H9 (cell line): ENCODE measurements at regions not wholly inside any gene's neighbourhood (a gene's known extent, or its start where the extent isn't known, plus 50 kb on each side); places are given as distances from the start of the nearest gene placed in this dataset.

ENCODE experiments used
- DNase-seq: peaks from one replicate; pipeline ENCODE4 v3.0.0-alpha.2; 2017
- H2AFZ ChIP-seq: one replicate; pipeline ENCODE4 v1.6.1; 2013; ENCODE audit warnings: mild to moderate bottlenecking, low read length, control low read depth, moderate library complexity
- H2AK5ac ChIP-seq: 2 replicates; pipeline ENCODE4 v1.6.1; 2013; ENCODE audit warnings: low read length, control low read depth, mixed read lengths; ENCODE audit not compliant: insufficient read length
- H2BK120ac ChIP-seq: one replicate; pipeline ENCODE4 v1.6.1; 2013; ENCODE audit warnings: low read depth, mild to moderate bottlenecking, low read length, control low read depth, inconsistent platforms; ENCODE audit not compliant: poor library complexity, severe bottlenecking
- H2BK12ac ChIP-seq: 2 replicates; pipeline ENCODE4 v1.6.1; 2013; ENCODE audit warnings: low read length, control low read depth, mixed read lengths, low read depth; ENCODE audit not compliant: insufficient read length
- H2BK15ac ChIP-seq: 2 replicates; pipeline ENCODE4 v1.6.1; 2013; ENCODE audit warnings: low read depth, low read length, control low read depth
- H2BK20ac ChIP-seq: one replicate; pipeline ENCODE4 v1.6.1; 2013; ENCODE audit warnings: low read depth, mild to moderate bottlenecking, low read length, control low read depth, inconsistent platforms; ENCODE audit not compliant: poor library complexity, severe bottlenecking
- H2BK5ac ChIP-seq: 2 replicates; pipeline ENCODE4 v1.6.1; 2013; ENCODE audit warnings: low read length, control low read depth, mixed read lengths; ENCODE audit not compliant: insufficient read length
- H3K14ac ChIP-seq: 2 replicates; pipeline ENCODE4 v1.6.1; 2013; ENCODE audit warnings: low read length, control low read depth; ENCODE audit not compliant: insufficient read depth
- H3K18ac ChIP-seq: 2 replicates; pipeline ENCODE4 v1.6.1; 2013; ENCODE audit warnings: low read depth, mild to moderate bottlenecking, mixed read lengths, low read length, control low read depth; ENCODE audit not compliant: insufficient read length
- H3K23ac ChIP-seq: 2 replicates; pipeline ENCODE4 v1.6.1; 2013; ENCODE audit warnings: low read length, control low read depth, mixed read lengths, low read depth; ENCODE audit not compliant: insufficient read length
- H3K23me2 ChIP-seq: 2 replicates; pipeline ENCODE4 v1.6.1; 2013; ENCODE audit warnings: low read depth, mild to moderate bottlenecking, mixed read lengths, low read length, control low read depth; ENCODE audit not compliant: insufficient read length, poor library complexity, severe bottlenecking
- H3K27ac ChIP-seq: 2 replicates; pipeline ENCODE4 v1.5.1; 2013; ENCODE audit warnings: low read length, control low read depth, mixed read lengths, low read depth; ENCODE audit not compliant: insufficient read length
- H3K27me3 ChIP-seq: 2 replicates; pipeline ENCODE4 v1.6.1; 2013; ENCODE audit warnings: low read length, control low read depth, inconsistent platforms; ENCODE audit not compliant: insufficient read depth
- H3K4ac ChIP-seq: 2 replicates; pipeline ENCODE4 v1.6.1; 2013; ENCODE audit warnings: low read depth, mild to moderate bottlenecking, control low read depth, inconsistent platforms, low read length, moderate library complexity
- H3K4me1 ChIP-seq: 2 replicates; pipeline ENCODE4 v1.6.1; 2013; ENCODE audit warnings: low read length, control low read depth, inconsistent platforms; ENCODE audit not compliant: insufficient read depth
- H3K4me2 ChIP-seq: 2 replicates; pipeline ENCODE4 v1.6.1; 2013; ENCODE audit warnings: low read length, control low read depth, mixed read lengths; ENCODE audit not compliant: insufficient read length, insufficient read depth
- H3K56ac ChIP-seq: 2 replicates; pipeline ENCODE4 v1.6.1; 2013; ENCODE audit warnings: low read depth, mild to moderate bottlenecking, mixed read lengths, low read length, control low read depth; ENCODE audit not compliant: insufficient read length
- H3K79me1 ChIP-seq: 2 replicates; pipeline ENCODE4 v1.6.1; 2013; ENCODE audit warnings: low read depth, mild to moderate bottlenecking, moderate library complexity, low read length, control low read depth, inconsistent platforms; ENCODE audit not compliant: insufficient read depth, poor library complexity, severe bottlenecking
- H3K79me2 ChIP-seq: 2 replicates; pipeline ENCODE4 v1.6.1; 2013; ENCODE audit warnings: low read length, control low read depth, inconsistent platforms; ENCODE audit not compliant: insufficient read depth
- H3K9ac ChIP-seq: 2 replicates; pipeline ENCODE4 v1.6.1; 2013; ENCODE audit warnings: low read length, control low read depth, mixed read lengths; ENCODE audit not compliant: insufficient read length; ENCODE audit errors: extremely low read depth
- H3K9me3 ChIP-seq: one replicate; pipeline ENCODE4 v1.6.1; 2013; ENCODE audit warnings: low read depth, low read length, inconsistent platforms; ENCODE audit not compliant: control insufficient read depth
- H3T11ph ChIP-seq: one replicate; pipeline ENCODE4 v1.6.1; 2013; ENCODE audit warnings: mild to moderate bottlenecking, low read length, control low read depth, inconsistent platforms
- H4K20me1 ChIP-seq: one replicate; pipeline ENCODE4 v1.6.1; 2013; ENCODE audit not compliant: control insufficient read depth, insufficient read length, insufficient read depth
- H4K5ac ChIP-seq: 2 replicates; pipeline ENCODE4 v1.6.1; 2013; ENCODE audit warnings: low read depth, mild to moderate bottlenecking, mixed read lengths, low read length, control low read depth; ENCODE audit not compliant: insufficient read length
- H4K8ac ChIP-seq: replicated peaks from 2 replicates; pipeline ENCODE4 v1.6.1; 2013; ENCODE audit warnings: low read length, control low read depth, mixed read lengths, low read depth; ENCODE audit not compliant: insufficient read length
- H4K91ac ChIP-seq: 2 replicates; pipeline ENCODE4 v1.6.1; 2013; ENCODE audit warnings: low read depth, mild to moderate bottlenecking, moderate library complexity, mixed read lengths, low read length, control low read depth; ENCODE audit not compliant: insufficient read length
- H3K27ac Mint-ChIP-seq, 3 experiments: 2 replicates in 2 of 3; 3 replicates in 1 of 3; pipeline ENCODE4 v1.8.0; 2020 to 2021; ENCODE audit warnings: mixed read lengths in 3 of 3, mild to moderate bottlenecking in 1 of 3, moderate library complexity in 1 of 3
- H3K27me3 Mint-ChIP-seq: 2 replicates; pipeline ENCODE4 v1.8.0; 2021; ENCODE audit warnings: low read depth, mild to moderate bottlenecking, moderate library complexity, mixed read lengths
- H3K36me3 Mint-ChIP-seq, 3 experiments: 2 replicates in 2 of 3; 3 replicates in 1 of 3; pipeline ENCODE4 v1.8.0; 2020 to 2021; ENCODE audit warnings: low read depth in 3 of 3, mixed read lengths in 3 of 3; ENCODE audit not compliant: insufficient read depth in 1 of 3
- H3K4me1 Mint-ChIP-seq, 2 experiments: 2 replicates each; pipeline ENCODE4 v1.8.0; 2020; ENCODE audit warnings: mixed read lengths in 2 of 2
- H3K4me3 Mint-ChIP-seq, 2 experiments: 2 replicates in 1 of 2; 3 replicates in 1 of 2; pipeline ENCODE4 v1.8.0; 2020 to 2021; ENCODE audit warnings: mild to moderate bottlenecking in 2 of 2, mixed read lengths in 2 of 2, moderate library complexity in 1 of 2
- H3K9me3 Mint-ChIP-seq, 2 experiments: 2 replicates in 1 of 2; 3 replicates in 1 of 2; pipeline ENCODE4 v1.8.0; 2020; ENCODE audit warnings: mild to moderate bottlenecking in 2 of 2, mixed read lengths in 2 of 2, moderate library complexity in 1 of 2
- TF ChIP-seq, protein P1 (sequence below): fragments of 200-600 bp; sonication (generic); conservative IDR thresholded peaks from 3 replicates; pipeline ENCODE4 v1.8.0; 2021; ENCODE audit warnings: antibody characterized with exemption, mild to moderate bottlenecking

- Mint-ChIP-seq H3K4me3 (no peak overlapping the region), H3K27me3 (no peaks in the 10 kb centered on the region), H3K9me3 (no peaks in the 10 kb centered on the region), H3K36me3 (no peaks in the 10 kb centered on the region), H3K27ac (no peak overlapping the region), H3K4me1 (peaks cover 2% of the 10 kb centered on the region in 2 experiments; a peak in 3 of 4 replicates)
- H2BK12ac ChIP-seq: no peak overlapping the region
- H3K23me2 ChIP-seq: no peaks in the 10 kb centered on the region
- no peaks in the 10 kb centered on the region for H3K79me2 ChIP-seq
- no peaks in the 10 kb centered on the region for H4K20me1 ChIP-seq
- no peak overlapping the region for H3K27ac ChIP-seq
- no peak overlapping the region for H3K9ac ChIP-seq
- H3K14ac ChIP-seq: no peak overlapping the region
- H2AK5ac ChIP-seq: no peak overlapping the region
- H2BK20ac ChIP-seq: no peak overlapping the region
- H2BK15ac ChIP-seq: no peak overlapping the region
- TF ChIP-seq, protein P1, sequence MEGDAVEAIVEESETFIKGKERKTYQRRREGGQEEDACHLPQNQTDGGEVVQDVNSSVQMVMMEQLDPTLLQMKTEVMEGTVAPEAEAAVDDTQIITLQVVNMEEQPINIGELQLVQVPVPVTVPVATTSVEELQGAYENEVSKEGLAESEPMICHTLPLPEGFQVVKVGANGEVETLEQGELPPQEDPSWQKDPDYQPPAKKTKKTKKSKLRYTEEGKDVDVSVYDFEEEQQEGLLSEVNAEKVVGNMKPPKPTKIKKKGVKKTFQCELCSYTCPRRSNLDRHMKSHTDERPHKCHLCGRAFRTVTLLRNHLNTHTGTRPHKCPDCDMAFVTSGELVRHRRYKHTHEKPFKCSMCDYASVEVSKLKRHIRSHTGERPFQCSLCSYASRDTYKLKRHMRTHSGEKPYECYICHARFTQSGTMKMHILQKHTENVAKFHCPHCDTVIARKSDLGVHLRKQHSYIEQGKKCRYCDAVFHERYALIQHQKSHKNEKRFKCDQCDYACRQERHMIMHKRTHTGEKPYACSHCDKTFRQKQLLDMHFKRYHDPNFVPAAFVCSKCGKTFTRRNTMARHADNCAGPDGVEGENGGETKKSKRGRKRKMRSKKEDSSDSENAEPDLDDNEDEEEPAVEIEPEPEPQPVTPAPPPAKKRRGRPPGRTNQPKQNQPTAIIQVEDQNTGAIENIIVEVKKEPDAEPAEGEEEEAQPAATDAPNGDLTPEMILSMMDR: no peak
- H3K56ac ChIP-seq: no peak overlapping the region
- H3K23ac ChIP-seq: no peak overlapping the region
- no peaks in the 10 kb centered on the region for H3K4me1 ChIP-seq
- no peak overlapping the region for H4K8ac ChIP-seq
- H3K79me1 ChIP-seq: no peaks in the 10 kb centered on the region
- H3K27me3 ChIP-seq: no peaks in the 10 kb centered on the region
- no peak overlapping the region for H2AFZ ChIP-seq
- DNase-seq: no peak
- no peak overlapping the region for H3K4ac ChIP-seq
- no peak overlapping the region for H4K5ac ChIP-seq
- H3K18ac ChIP-seq: no peak overlapping the region
- no peak overlapping the region for H3T11ph ChIP-seq
- no peak overlapping the region for H4K91ac ChIP-seq
- H2BK120ac ChIP-seq: no peak overlapping the region
- no peak overlapping the region for H3K4me2 ChIP-seq
- no peaks in the 10 kb centered on the region for H3K9me3 ChIP-seq
- H2BK5ac ChIP-seq: no peak overlapping the region
Measured at GRCh38 chrX:131869182-131869581, 153.9 kb upstream of the STK26 start.
